Nephron (organoid): ENCODE measurements at regions not wholly inside any gene's neighbourhood (a gene's known extent, or its start where the extent isn't known, plus 50 kb on each side); places are given as distances from the start of the nearest gene placed in this dataset.

Experiments
- H3K27ac Mint-ChIP-seq, 3 experiments: 2 replicates each; pipeline ENCODE4 v1.8.0; 2020; ENCODE audit warnings: mixed read lengths in 3 of 3, mild to moderate bottlenecking in 2 of 3, moderate library complexity in 1 of 3
- H3K27me3 Mint-ChIP-seq: 2 replicates; pipeline ENCODE4 v1.8.0; 2021; ENCODE audit warnings: low read depth, mild to moderate bottlenecking, moderate library complexity, mixed read lengths
- H3K36me3 Mint-ChIP-seq: 2 replicates; pipeline ENCODE4 v1.8.0; 2020; ENCODE audit warnings: low read depth, mixed read lengths
- H3K4me1 Mint-ChIP-seq: 2 replicates; pipeline ENCODE4 v1.8.0; 2020; ENCODE audit warnings: mixed read lengths
- H3K4me3 Mint-ChIP-seq, 3 experiments: 2 replicates each; pipeline ENCODE4 v1.8.0; 2020; ENCODE audit warnings: mild to moderate bottlenecking in 3 of 3, mixed read lengths in 3 of 3, moderate library complexity in 2 of 3
- H3K9me3 Mint-ChIP-seq: 2 replicates; pipeline ENCODE4 v1.8.0; 2020; ENCODE audit warnings: mixed read lengths
- CTCF ChIP-seq, 3 experiments: fragments of 200-600 bp; sonication (generic); IDR thresholded peaks; one replicate each; pipeline ENCODE4 v1.5.0; 2021; ENCODE audit warnings: antibody characterized with exemption in 3 of 3; ENCODE audit not compliant: unreplicated experiment in 3 of 3

GRCh38 chr5:26482076-26482809 is 556.1 kb downstream of the CDH9 start:
- Mint-ChIP-seq H3K4me3 (no peak overlapping the region), H3K9me3 (no peaks in the 10 kb centered on the region)

GRCh38 chr5:26470439-26470838 is 567.9 kb downstream of the CDH9 start:
- no peaks in the 10 kb centered on the region for H3K36me3 Mint-ChIP-seq
- no peaks in the 10 kb centered on the region for H3K27me3 Mint-ChIP-seq
- H3K9me3 Mint-ChIP-seq: peaks cover 2% of the 10 kb centered on the region
- no peak overlapping the region for H3K27ac Mint-ChIP-seq
- no peaks in the 10 kb centered on the region for H3K4me1 Mint-ChIP-seq
- TF ChIP-seq CTCF (IDR thresholded peaks at IDR 0.05; ENCODE audit: unreplicated experiment in 3 of 3): no peak
- H3K4me3 Mint-ChIP-seq: no peak overlapping the region

More at GRCh38 chr5:26482076-26482809, 556.1 kb downstream of the CDH9 start:
- no peaks in the 10 kb centered on the region for H3K4me1 Mint-ChIP-seq
- no peaks in the 10 kb centered on the region for H3K36me3 Mint-ChIP-seq
- no peaks in the 10 kb centered on the region for H3K27me3 Mint-ChIP-seq
- TF ChIP-seq CTCF (IDR thresholded peaks at IDR 0.05; ENCODE audit: unreplicated experiment in 3 of 3): no peak
- no peak overlapping the region for H3K27ac Mint-ChIP-seq

- Mint-ChIP-seq H3K4me1 (no peaks in the 10 kb centered on the region), H3K9me3 (no peaks in the 10 kb centered on the region), H3K27me3 (no peaks in the 10 kb centered on the region), H3K27ac (no peak overlapping the region), H3K4me3 (no peak overlapping the region), H3K36me3 (no peaks in the 10 kb centered on the region)
- no peak for TF ChIP-seq CTCF (IDR thresholded peaks at IDR 0.05; ENCODE audit: unreplicated experiment in 3 of 3)
Measured at GRCh38 chr5:26439121-26439520, 599.3 kb downstream of the CDH9 start.

GRCh38 chr5:26434688-26435087 is 603.7 kb downstream of the CDH9 start:
- no peaks in the 10 kb centered on the region for H3K27me3 Mint-ChIP-seq

DNA sequence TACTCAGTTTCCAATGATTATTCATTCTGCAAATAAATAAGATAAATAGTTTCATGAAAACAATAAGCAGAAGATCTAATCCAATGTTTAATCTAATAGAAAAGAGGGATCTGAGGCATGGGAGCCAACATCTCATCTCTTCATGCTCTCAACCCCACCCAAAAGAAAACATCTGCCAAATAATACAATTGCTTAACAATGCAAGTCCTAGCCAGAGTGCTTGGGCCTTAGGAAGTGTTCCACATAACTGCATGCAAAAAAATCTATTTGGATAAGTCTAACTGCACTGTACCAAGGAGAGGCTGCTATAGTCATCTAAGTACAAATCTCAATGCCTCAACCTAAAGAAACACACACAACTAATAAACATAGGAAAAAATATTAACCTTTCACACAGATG is 606.0 kb downstream of the CDH9 start:
- no peak for TF ChIP-seq CTCF (IDR thresholded peaks at IDR 0.05; ENCODE audit: unreplicated experiment in 3 of 3)
- Mint-ChIP-seq H3K4me1 (no peaks in the 10 kb centered on the region), H3K27me3 (no peaks in the 10 kb centered on the region), H3K9me3 (no peaks in the 10 kb centered on the region), H3K27ac (no peak overlapping the region), H3K36me3 (no peaks in the 10 kb centered on the region), H3K4me3 (no peak overlapping the region)

More at GRCh38 chr5:26434688-26435087, 603.7 kb downstream of the CDH9 start:
- H3K36me3 Mint-ChIP-seq: no peaks in the 10 kb centered on the region
- no peaks in the 10 kb centered on the region for H3K4me1 Mint-ChIP-seq
- no peak overlapping the region for H3K4me3 Mint-ChIP-seq
- TF ChIP-seq CTCF (IDR thresholded peaks at IDR 0.05; ENCODE audit: unreplicated experiment in 3 of 3): no peak
- H3K9me3 Mint-ChIP-seq: no peaks in the 10 kb centered on the region
- no peak overlapping the region for H3K27ac Mint-ChIP-seq

DNA sequence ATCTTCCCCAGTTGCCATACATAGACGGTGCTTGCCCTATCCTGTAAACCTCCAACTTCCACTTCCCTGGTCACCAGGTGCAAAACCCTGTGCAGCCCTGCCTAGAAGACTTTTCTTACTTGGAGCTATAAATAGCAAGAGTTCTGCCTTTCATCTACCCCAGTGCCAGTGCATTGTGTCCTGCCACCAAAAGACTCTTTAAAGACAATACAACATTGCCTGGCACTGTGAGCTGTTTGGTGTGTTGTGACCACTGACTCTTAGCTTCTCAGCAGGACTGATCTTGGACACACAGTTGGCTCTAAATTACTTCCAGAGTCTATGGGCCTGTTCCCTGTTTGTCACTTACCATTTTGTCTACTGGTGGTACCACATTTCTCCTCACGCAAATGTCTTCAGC is 608.1 kb downstream of the CDH9 start:
- Mint-ChIP-seq H3K4me3 (no peak overlapping the region), H3K27me3 (no peaks in the 10 kb centered on the region), H3K9me3 (no peaks in the 10 kb centered on the region), H3K36me3 (no peaks in the 10 kb centered on the region), H3K4me1 (no peaks in the 10 kb centered on the region), H3K27ac (no peak overlapping the region)
- no peak for TF ChIP-seq CTCF (IDR thresholded peaks at IDR 0.05; ENCODE audit: unreplicated experiment in 3 of 3)
